Cardiac fibroblast (primary cell): ENCODE measurements at regions not wholly inside any gene's neighbourhood (a gene's known extent, or its start where the extent isn't known, plus 50 kb on each side); places are given as distances from the start of the nearest gene placed in this dataset.
A peak's percentile ranks its signal among the peaks of the same experiment; 100 is the strongest.

Source experiments
- DNase-seq, 2 donors: peaks; one replicate each; pipeline versions ENCODE4 v3.0.0 to v3.0.0-alpha.2; 2010; ENCODE audit warnings: low read depth in 2 of 2
- H3K4me3 ChIP-seq, 2 donors: replicated peaks in 1 of 2; 1 replicate in 1 of 2; 2 replicates in 1 of 2; pipeline ENCODE4 v1.5.1; 2011; ENCODE audit warnings: low read depth in 2 of 2, low read length in 2 of 2, mild to moderate bottlenecking in 2 of 2, moderate library complexity in 1 of 2
- CTCF ChIP-seq: IDR thresholded peaks from one replicate; pipeline ENCODE4 v1.5.1; 2011; ENCODE audit warnings: low read depth, mild to moderate bottlenecking, low read length, inconsistent platforms

- no peak overlapping the region for H3K4me3 ChIP-seq
- DNase-seq: no peak
- no peak for TF ChIP-seq CTCF
Observed at GRCh38 chr12:20132818-20133217, 235.5 kb upstream of the PDE3A start.

GRCh38 chr12:20134652-20135051 is 233.7 kb upstream of the PDE3A start:
- DNase-seq: no peak
- H3K4me3 ChIP-seq: no peak overlapping the region
- TF ChIP-seq CTCF: no peak

- DNase-seq: no peak
- TF ChIP-seq CTCF: no peak
- H3K4me3 ChIP-seq: no peak overlapping the region
Observed at GRCh38 chr12:20140751-20141150, 227.6 kb upstream of the PDE3A start.

- TF ChIP-seq CTCF: no peak
- no peak for DNase-seq
- H3K4me3 ChIP-seq: no peak overlapping the region
Observed at GRCh38 chr12:20142316-20142715, 226.0 kb upstream of the PDE3A start.

GRCh38 chr12:20142956-20143355 is 225.4 kb upstream of the PDE3A start:
- DNase-seq: no peak
- H3K4me3 ChIP-seq: no peak overlapping the region
- TF ChIP-seq CTCF: peak; percentile 18

GRCh38 chr12:20144341-20144740 is 224.0 kb upstream of the PDE3A start:
- TF ChIP-seq CTCF: no peak
- no peak for DNase-seq
- no peak overlapping the region for H3K4me3 ChIP-seq

- TF ChIP-seq CTCF: no peak
- no peak overlapping the region for H3K4me3 ChIP-seq
- DNase-seq: no peak
Observed at GRCh38 chr12:20148241-20148640, 220.1 kb upstream of the PDE3A start.
